ENCODE measurements at regions not wholly inside any gene's neighbourhood (a gene's known extent, or its start where the extent isn't known, plus 50 kb on each side); places are given as distances from the start of the nearest gene placed in this dataset.
"Not testable (repeated sequence)": the region's sequence is repeated elsewhere in the genome, so short reads cannot be mapped to it uniquely, and the experiment has no call there.

- no peak for DNase-seq
Observed at GRCh38 chr5:36535378-36535777, 71.0 kb upstream of the SLC1A3 start.

DNA sequence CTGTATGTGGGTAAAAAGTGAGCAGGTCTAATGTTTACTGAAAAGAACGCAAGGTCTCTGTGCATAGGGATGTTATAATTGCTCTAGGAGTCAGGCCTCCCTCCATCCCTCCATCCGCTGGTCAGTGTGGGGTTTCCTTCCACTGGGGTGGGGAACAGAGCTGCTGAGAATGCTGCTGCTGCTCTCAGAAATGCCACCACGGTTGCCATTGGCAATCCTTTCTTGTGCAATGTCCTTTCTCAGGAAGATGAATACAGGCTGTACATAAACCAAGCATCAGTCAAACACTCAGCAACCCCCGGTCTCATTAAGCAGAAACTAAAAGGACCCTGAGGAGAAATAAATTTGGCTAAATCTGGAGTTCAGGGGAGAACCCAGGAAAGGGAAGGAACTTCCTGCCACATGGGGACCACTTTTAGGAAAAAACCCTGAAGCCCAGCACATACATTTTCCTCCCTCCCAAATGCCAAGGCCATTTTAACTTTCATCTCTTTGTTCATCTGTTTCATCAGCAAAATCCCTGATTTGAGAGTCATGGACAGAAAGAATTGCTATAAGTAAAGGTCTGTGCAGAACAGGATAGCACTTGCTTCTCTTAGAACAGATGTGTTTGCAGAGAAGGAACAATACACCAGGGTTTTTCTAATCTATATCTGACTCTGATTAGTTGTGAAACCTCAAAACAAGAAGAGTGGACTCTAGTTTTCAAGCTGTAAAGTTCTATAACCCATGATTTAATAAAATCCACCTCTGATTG, 70.4 kb upstream of the SLC1A3 start:
- no peak for DNase-seq

GRCh38 chr5:36536616-36537005, 69.8 kb upstream of the SLC1A3 start:
- no peak for DNase-seq

DNA sequence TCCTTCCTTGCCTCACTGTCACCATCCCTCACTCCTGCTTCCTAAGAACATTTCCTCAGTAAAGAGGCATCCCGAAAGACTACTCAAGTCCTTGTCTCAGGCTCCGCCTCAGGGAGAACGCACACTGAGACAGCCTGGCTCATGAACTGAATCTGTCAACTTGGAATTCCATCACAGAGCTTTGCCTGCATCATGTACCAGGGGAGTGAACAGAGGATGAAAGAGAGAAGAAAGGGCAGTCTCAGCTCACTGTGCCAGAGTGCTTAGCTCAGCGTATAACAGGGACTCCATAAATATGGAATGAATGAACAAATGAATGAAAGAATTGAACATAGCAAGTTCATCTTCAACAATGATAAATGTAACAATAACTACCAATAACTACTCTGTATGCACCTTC, 68.7 kb upstream of the SLC1A3 start:
- no peak for DNase-seq

- no peak for DNase-seq
Observed at GRCh38 chr5:36552651-36553393, 53.6 kb upstream of the SLC1A3 start.

DNA sequence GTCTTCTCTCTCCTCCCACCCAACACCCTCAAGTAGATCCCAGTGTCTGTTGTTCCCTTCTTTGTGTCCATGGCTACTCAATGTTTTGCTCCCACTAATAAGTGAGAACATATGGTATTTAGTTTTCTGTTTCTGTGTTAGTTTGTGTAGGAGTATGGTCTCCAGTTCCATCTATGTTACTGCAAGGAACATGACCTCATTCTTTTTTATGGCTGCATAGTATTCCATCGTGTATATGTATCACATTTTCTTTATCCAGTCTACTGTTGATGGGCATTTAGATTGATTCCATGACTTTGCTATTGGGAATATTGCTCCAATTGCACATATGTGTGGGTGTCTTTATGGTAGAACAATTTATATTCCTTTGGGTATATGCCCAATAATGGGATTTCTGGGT, 51.4 kb upstream of the SLC1A3 start:
- not testable (repeated sequence) for DNase-seq

Measured in NCI-H1694 (cell line).